Stimulated activated naive CD8-positive, alpha-beta T cell treated with anti-CD3 and anti-CD28 coated beads, Interleukin-15, Interleukin-2, amounts not matched to agents 100 ng/mL and 50 ng/mL, for 24 hours (primary cell): ENCODE measurements at regions not wholly inside any gene's neighbourhood (a gene's known extent, or its start where the extent isn't known, plus 50 kb on each side); places are given as distances from the start of the nearest gene placed in this dataset.

Experiments used
- H3K27ac Mint-ChIP-seq: one replicate; pipeline ENCODE4 v1.8.0; 2021; ENCODE audit warnings: mild to moderate bottlenecking, mixed read lengths
- H3K27me3 Mint-ChIP-seq: one replicate; pipeline ENCODE4 v1.8.0; 2021; ENCODE audit warnings: mixed read lengths
- H3K36me3 Mint-ChIP-seq: one replicate; pipeline ENCODE4 v1.8.0; 2021; ENCODE audit warnings: low read depth, mixed read lengths
- H3K4me1 Mint-ChIP-seq: one replicate; pipeline ENCODE4 v1.8.0; 2021; ENCODE audit warnings: low read depth, mixed read lengths
- H3K4me3 Mint-ChIP-seq: one replicate; pipeline ENCODE4 v1.8.0; 2021; ENCODE audit warnings: mild to moderate bottlenecking, mixed read lengths
- H3K9me3 Mint-ChIP-seq: one replicate; pipeline ENCODE4 v1.8.0; 2021; ENCODE audit warnings: mixed read lengths

DNA sequence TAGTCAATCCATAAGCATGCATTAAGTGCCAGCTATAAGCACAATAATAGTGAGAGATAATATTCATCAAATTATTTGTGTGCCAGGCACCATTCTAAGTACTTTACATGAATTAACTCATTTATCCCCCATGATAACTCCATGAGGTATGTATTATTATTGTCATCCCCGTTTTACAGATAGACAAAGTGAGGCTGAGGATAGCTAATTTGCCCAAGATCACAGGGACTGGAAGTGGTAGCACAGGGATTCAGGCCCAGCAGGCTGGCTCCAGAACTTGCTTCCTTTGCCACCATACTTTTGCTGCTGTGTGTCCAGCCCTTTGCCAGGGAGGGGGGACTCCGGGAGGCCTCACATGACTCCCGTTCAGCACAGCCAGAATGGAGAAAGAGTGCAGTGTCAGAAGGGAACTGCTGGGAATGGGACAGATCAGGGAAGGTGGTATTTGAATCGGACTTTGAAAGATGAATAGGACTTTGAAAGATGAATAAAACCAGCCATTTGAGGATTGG, 128.0 kb upstream of the PWP1 start:
- Mint-ChIP-seq H3K4me1 (no peaks in the 10 kb centered on the region), H3K27ac (peak overlapping the region; percentile 43), H3K36me3 (no peaks in the 10 kb centered on the region), H3K27me3 (no peaks in the 10 kb centered on the region), H3K4me3 (no peak overlapping the region), H3K9me3 (no peaks in the 10 kb centered on the region)

DNA sequence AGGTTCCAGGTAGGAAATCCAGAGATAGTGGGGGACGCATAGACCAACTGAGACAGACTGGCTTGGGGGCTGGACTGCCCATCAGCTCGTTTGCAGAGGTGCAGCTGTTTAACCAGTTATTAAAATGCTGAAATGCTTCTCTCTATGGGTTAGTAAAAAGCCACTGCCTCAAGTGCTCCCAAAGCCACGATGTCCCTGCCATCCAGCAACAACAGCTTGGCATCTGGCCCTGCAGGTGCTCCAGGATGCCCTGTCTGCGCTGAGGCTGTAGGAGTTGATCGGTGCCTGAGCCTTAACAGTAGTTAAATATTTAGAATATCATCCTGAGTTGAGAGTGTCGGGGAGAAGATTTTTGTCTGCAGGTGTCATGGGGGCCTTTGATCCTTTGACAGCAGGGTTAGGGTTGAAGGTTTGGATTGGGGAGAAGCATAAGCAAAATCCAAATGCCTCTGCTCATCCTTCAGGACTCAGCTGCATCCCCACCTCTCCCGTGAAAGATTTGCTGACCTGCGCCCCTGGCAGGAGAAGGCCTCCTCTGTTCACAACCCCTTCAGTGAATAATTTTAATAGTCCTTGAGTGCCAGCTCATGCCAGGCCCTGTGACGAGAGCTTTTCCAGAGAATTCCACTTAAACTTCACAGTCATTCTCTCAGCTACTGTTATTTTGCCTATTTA, 127.3 kb upstream of the PWP1 start:
- H3K4me3 Mint-ChIP-seq, result no peak overlapping the region
- no peaks in the 10 kb centered on the region for H3K4me1 Mint-ChIP-seq
- no peaks in the 10 kb centered on the region for H3K9me3 Mint-ChIP-seq
- H3K27me3 Mint-ChIP-seq, result no peaks in the 10 kb centered on the region
- no peak overlapping the region for H3K27ac Mint-ChIP-seq
- H3K36me3 Mint-ChIP-seq, result no peaks in the 10 kb centered on the region

DNA sequence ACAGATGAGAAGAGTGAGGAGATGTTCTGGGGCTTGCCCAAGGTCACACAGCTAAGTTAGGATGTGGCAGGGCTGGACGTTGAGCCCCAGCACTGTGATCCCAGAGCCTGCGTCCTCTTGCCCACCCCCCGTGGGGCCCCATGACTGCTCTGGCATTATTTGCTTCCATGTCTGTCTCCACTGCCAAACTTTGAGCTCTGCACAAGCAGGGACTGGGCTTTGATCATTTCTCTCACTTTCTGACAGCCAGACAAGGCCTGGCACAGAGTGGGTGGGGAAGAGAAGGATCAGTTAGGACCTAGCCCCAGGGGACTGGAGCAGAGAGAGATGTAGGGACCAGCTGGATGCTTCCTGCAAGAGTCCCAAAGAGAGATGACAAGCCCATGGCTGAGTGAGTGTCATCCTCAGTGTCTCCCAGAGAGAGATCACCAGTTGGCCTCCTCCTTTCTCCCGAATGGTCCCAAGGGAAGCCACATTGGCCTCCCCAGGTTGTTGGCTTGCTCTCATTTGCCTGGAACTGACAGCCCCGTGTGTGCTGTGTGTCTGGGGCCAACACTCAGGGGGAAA, 126.7 kb upstream of the PWP1 start:
- Mint-ChIP-seq H3K9me3 (no peaks in the 10 kb centered on the region), H3K4me3 (no peak overlapping the region), H3K36me3 (no peaks in the 10 kb centered on the region), H3K27me3 (no peaks in the 10 kb centered on the region), H3K27ac (no peak overlapping the region), H3K4me1 (no peaks in the 10 kb centered on the region)

DNA sequence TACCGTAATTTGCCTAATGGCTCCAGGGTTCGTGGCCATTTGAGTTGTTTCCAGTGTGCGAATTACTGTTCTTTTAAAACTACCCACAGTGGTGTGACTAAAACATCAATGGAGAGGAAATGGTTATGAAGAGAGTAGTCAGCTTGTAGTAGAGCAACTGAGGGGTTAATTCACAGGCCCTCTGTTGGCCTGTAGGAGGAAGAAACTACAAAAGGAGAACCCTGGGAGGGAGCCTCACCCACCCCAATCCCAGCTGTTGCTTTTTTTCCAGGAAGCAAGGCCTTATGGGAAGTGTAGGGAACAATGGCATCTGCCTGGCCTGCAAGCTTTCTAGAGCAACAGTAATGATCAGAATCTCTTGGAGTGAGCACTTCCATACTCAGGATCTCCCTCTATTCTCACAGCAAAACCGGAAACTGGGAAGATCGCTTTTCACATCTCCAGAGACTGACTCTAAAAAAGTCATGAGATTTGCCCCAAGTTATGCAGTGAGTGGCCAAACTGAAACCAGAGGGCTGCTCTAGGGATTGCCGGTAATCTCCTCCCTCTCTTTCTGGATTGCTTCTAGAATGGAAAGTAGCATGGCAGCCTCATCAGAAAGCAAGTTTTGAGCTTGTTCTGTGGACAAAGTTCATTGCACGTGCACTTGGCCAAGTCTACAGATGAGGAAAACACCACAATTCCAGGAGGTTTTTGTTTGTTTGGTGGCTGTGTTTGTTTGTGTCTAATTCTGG, 125.3 kb upstream of the PWP1 start:
- Mint-ChIP-seq H3K9me3 (no peaks in the 10 kb centered on the region), H3K4me1 (no peaks in the 10 kb centered on the region), H3K4me3 (no peak overlapping the region), H3K27ac (no peak overlapping the region), H3K27me3 (no peaks in the 10 kb centered on the region), H3K36me3 (no peaks in the 10 kb centered on the region)

DNA sequence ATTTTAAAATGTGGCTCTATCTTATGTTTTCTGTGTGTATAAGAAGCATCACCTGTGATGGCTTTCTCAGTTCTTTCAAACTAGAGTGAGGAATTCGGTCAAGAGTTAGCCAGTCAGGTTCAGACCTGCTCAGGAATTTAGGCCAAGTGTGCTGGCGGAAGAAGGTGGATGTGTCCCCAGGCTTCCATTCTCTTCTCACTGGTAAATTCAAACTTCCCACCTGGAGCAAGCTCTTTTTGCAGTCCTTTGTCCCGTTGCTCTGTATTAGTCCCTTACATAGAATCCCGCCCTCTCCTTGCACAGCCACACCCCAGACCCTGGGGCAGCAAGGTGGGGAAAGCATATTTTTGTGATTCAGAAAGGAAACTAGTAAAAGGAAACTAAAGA, 124.7 kb upstream of the PWP1 start:
- H3K27ac Mint-ChIP-seq, result no peak overlapping the region
- no peaks in the 10 kb centered on the region for H3K9me3 Mint-ChIP-seq
- no peaks in the 10 kb centered on the region for H3K4me1 Mint-ChIP-seq
- no peaks in the 10 kb centered on the region for H3K27me3 Mint-ChIP-seq
- H3K4me3 Mint-ChIP-seq, result no peak overlapping the region
- H3K36me3 Mint-ChIP-seq, result no peaks in the 10 kb centered on the region

DNA sequence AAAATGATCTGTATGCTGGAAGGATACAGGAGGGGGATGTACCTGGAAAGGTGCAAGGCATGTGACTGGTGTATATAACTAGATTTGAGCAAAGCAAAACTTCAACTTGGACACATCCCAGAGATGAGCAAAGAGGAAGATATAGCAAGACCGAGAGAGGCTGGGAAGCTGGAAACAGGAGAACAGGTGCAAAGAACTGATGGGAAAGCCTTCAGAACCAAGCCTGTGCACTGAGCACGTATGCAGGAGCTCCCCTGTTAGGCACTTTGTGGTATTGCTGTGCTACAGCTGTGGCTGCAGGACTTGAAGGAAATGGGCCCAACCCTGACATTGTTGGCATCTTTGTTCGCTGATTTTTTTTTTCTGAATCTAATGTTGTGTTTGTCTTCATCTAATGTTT, 120.7 kb upstream of the PWP1 start:
- H3K9me3 Mint-ChIP-seq, result no peaks in the 10 kb centered on the region
- no peak overlapping the region for H3K4me3 Mint-ChIP-seq
- no peak overlapping the region for H3K27ac Mint-ChIP-seq
- H3K4me1 Mint-ChIP-seq, result no peaks in the 10 kb centered on the region
- no peaks in the 10 kb centered on the region for H3K27me3 Mint-ChIP-seq
- H3K36me3 Mint-ChIP-seq, result no peaks in the 10 kb centered on the region

DNA sequence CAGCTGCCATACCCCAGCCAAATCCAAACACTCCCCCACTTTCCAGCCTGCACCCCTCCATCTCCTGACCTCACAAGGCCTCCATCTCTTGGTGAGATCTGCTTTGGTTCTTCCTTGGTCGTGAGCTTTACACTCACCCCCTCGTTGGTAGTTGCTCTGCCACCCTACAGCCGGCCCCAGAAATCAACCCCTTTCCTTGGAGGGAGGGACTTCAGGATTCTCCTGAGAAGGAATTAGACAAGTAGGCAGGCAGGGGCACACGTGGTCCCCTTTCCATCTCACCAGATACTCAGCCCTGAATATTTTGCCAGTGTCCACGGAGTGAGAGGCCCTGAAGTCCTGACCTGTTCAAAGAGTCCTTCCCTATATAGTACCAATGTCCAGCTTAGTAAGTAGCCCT, 120.0 kb upstream of the PWP1 start:
- no peaks in the 10 kb centered on the region for H3K36me3 Mint-ChIP-seq
- H3K27me3 Mint-ChIP-seq, result no peaks in the 10 kb centered on the region
- no peaks in the 10 kb centered on the region for H3K9me3 Mint-ChIP-seq
- H3K4me1 Mint-ChIP-seq, result no peaks in the 10 kb centered on the region
- H3K4me3 Mint-ChIP-seq, result no peak overlapping the region
- no peak overlapping the region for H3K27ac Mint-ChIP-seq

DNA sequence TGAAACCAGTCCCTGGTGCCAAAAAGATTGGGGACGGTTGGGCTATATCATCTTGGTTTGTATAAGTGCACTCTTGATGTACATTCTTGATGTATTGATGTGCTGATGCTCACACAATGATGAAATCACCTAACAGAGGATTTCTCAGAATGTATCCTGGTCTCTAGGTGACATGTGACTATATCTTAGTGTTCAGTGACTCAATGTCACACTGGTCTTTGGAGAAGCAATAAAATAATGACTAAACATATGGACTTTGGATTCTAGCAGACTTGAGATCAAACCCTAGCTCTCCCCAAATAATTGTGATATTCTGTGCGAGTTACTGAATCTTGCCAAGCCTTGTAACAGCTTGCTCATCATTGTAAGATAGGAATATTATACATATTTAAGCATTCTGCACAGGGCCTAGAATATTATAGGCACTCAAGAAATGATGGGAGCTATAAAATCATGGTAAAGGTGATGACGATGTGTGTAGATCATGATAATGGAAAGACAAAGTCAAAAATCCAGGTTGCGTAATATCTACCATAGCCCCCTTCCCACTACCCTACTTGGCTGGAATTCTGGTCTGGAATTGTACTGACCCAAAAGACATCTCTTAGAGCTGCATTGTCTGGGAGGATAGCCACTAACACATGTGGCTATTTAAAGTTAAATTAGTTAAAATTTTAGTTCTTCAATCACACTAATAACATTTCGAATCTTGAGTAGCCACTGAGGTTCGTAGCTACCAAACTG, 117.6 kb upstream of the PWP1 start:
- no peaks in the 10 kb centered on the region for H3K4me1 Mint-ChIP-seq
- no peak overlapping the region for H3K27ac Mint-ChIP-seq
- no peaks in the 10 kb centered on the region for H3K36me3 Mint-ChIP-seq
- no peaks in the 10 kb centered on the region for H3K9me3 Mint-ChIP-seq
- H3K27me3 Mint-ChIP-seq, result no peaks in the 10 kb centered on the region
- H3K4me3 Mint-ChIP-seq, result no peak overlapping the region

DNA sequence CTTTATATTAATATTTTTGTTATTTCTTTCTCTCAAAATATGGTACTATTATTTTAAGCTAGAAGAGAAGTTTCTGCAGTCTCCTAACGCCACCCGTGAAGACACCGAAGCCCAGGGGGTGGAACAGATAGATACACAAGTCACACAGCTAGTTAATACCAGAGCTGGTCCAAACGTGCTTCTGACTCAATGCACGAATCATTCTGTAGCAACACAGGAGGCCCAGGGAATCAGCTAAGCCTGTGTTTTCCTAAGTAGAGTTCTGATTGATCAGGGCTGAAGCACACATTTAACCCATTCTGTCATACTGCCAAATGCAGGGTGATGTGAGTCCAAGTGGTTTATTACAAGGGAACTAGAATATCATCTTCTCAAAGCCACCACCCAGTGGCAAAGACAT, 116.9 kb upstream of the PWP1 start:
- H3K27ac Mint-ChIP-seq, result no peak overlapping the region
- no peaks in the 10 kb centered on the region for H3K36me3 Mint-ChIP-seq
- no peaks in the 10 kb centered on the region for H3K27me3 Mint-ChIP-seq
- no peaks in the 10 kb centered on the region for H3K4me1 Mint-ChIP-seq
- H3K4me3 Mint-ChIP-seq, result no peak overlapping the region
- H3K9me3 Mint-ChIP-seq, result no peaks in the 10 kb centered on the region

DNA sequence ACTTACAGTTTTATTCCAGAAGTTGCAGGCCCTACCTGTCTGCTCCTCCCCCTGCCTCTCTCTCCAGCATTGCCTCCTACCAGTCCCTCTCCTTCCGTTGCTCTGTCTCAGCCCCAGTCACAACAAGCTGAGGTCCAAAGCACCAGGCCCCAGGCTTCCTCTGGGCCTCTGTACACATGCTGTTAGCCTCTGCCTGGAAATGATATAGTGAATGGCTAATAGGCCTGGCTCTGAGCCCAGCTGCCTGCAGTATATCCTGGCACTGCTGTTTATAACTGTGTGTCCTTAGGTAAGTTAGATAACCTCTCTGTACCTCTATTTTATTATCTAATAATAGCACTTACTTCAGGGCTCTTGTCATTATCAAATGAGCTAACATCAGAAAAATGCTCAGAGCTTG, 114.9 kb upstream of the PWP1 start:
- H3K4me1 Mint-ChIP-seq, result no peaks in the 10 kb centered on the region
- no peaks in the 10 kb centered on the region for H3K27me3 Mint-ChIP-seq
- H3K36me3 Mint-ChIP-seq, result no peaks in the 10 kb centered on the region
- no peak overlapping the region for H3K4me3 Mint-ChIP-seq
- no peaks in the 10 kb centered on the region for H3K9me3 Mint-ChIP-seq
- no peak overlapping the region for H3K27ac Mint-ChIP-seq

DNA sequence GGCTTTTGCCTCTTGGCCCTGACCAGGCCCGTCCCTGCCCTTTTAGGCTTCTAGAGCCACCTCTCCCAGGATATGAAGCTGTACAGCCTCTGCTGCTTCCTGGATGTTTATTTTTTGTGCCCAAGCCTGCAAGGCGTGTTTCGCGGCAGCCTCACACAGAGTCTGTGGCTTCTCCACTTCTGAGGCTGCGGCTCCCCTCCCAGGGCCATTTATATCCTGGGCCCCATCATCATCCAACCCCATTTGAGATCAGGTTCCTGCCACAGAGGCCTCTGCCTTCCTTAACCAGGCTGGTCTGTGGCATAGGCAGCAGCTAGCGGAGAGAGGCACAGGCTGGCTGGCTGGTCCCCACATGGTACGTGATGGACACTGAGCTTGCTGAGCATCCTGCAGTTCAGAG, 114.1 kb upstream of the PWP1 start:
- no peaks in the 10 kb centered on the region for H3K4me1 Mint-ChIP-seq
- no peak overlapping the region for H3K27ac Mint-ChIP-seq
- H3K27me3 Mint-ChIP-seq, result no peaks in the 10 kb centered on the region
- H3K36me3 Mint-ChIP-seq, result no peaks in the 10 kb centered on the region
- H3K4me3 Mint-ChIP-seq, result no peak overlapping the region
- no peaks in the 10 kb centered on the region for H3K9me3 Mint-ChIP-seq

DNA sequence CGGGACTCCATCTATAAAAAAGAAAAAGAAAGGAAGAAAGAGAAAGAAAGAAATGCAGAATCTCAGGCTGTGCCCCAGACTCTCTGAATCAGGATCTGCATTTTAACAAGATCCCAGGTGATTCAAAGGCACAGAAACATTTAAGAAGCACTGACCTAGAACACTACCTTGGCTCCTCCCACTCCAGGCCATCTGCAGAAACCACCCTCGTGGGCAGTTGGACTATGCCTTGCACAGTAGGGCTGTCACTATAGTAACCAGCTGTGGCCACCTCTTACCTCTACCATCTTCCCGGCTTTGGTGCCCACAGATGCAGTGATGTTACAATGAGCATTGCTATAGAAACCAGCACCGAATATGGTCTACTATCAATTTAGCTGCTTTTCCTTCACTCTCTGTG, 110.9 kb upstream of the PWP1 start:
- no peak overlapping the region for H3K27ac Mint-ChIP-seq
- H3K9me3 Mint-ChIP-seq, result no peaks in the 10 kb centered on the region
- no peak overlapping the region for H3K4me3 Mint-ChIP-seq
- no peaks in the 10 kb centered on the region for H3K27me3 Mint-ChIP-seq
- H3K36me3 Mint-ChIP-seq, result no peaks in the 10 kb centered on the region
- H3K4me1 Mint-ChIP-seq, result no peaks in the 10 kb centered on the region

DNA sequence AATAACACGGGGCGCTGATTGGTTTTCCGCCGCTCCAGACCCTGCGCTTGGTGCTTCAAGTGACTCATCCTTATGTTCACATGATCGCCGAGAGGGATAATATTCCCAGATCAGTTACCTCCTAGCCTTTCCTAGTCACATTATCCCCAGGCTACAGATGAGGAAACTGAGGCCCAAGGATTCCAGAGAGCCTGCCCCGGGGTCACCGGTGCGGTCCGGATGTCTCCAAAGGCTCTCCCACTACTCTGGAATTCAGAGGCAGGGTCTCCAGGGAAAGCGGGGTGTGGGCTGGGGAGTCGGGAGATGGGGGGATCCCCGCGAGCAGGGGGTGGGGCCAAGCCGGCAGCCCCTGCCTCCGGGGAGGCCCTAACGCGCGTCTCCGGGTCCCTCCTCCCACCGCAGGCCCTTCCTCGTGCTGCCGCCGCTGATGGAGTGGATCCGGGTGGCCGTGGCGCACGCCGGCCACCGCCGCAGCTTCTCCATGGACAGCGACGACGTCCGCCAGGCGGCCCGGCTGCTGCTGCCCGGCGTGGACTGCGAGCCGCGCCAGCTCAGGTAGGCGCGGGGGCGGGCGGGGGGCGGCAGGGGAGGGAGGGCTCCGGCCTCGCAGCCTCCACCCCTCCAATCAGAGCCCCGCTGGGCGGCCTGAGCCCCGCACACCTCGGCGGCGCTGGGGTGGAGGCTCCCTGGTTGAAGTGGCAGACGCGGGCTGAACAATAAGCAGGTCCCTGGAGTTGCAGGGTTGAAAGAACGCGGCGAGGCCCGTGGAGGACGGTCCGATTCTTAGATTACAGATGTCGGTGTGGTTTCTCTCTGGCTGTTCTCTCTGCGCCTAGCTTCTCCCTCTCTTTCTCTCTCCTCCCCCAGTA, 104.6 kb upstream of the PWP1 start:
- no peak overlapping the region for H3K27ac Mint-ChIP-seq
- peaks cover 4% of the 10 kb centered on the region for H3K36me3 Mint-ChIP-seq
- H3K4me3 Mint-ChIP-seq, result no peak overlapping the region
- H3K9me3 Mint-ChIP-seq, result peaks cover 4% of the 10 kb centered on the region
- no peaks in the 10 kb centered on the region for H3K27me3 Mint-ChIP-seq
- no peaks in the 10 kb centered on the region for H3K4me1 Mint-ChIP-seq

DNA sequence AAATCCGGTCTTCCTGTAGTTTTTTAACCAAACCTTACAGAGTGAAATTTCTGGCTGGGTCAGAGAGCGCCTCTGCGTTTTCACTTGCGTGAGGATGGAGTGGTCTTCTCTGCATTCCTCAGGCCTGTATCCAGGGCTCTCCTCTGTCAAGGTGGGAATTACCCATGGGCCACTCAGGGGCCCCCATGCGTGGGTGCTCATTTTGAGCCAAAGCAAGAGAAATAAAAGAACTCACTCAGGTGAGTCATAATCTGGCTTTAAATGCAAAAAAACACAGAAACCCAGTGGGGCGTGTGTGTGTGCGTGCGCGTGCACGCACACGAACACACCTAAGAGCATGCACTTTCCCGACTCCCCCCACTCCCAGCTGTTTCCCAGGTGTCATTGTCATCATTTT, 104.0 kb upstream of the PWP1 start:
- Mint-ChIP-seq H3K36me3 (peaks cover 9% of the 10 kb centered on the region), H3K4me1 (no peaks in the 10 kb centered on the region), H3K4me3 (no peak overlapping the region), H3K27me3 (no peaks in the 10 kb centered on the region), H3K27ac (no peak overlapping the region), H3K9me3 (peaks cover 5% of the 10 kb centered on the region)
